ENCODE measurements at regions not wholly inside any gene's neighbourhood (a gene's known extent, or its start where the extent isn't known, plus 50 kb on each side); places are given as distances from the start of the nearest gene placed in this dataset.
A peak's percentile ranks its signal among the peaks of the same experiment; 100 is the strongest.

DNA sequence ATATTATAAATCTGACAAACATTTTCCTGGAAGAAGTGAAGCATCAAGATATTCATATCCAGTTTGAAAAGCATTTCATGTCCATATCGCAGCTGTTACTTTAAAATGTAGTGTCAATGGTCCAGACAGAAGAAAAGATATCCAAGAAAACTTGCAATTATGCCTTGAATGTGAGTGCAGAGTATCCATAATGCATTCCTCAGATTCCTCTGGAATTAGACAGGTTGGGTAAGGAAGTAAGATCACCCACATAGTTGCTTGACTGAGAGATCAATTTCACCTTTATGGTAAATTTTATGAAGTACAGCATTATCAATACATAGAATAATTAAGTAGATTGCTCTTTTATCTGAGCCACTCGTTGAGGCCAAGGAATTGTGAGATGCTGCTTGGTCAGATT, 327.0 kb upstream of the SLITRK5 start:
- DNase-seq (ENCODE audit: low spot score): no peak

DNA sequence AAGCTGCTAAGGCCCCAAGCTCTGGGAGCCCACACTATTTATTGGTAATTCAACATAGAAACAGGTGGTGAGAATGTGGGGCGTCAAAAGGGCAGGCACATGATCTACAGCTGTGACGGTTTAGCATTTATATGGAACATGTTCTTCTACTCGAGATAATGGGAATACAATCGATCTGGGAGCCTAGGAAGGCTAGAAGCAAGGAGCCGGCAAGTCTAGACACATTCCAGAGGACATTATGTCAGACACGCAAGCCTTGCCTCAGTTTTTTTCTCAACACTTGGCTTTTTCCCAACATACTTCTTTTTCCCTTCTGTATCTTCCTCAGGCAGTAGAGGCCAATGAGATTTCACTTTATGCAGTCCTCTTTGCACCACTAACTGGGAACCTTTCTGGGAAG, 315.7 kb upstream of the SLITRK5 start:
- DNase-seq (ENCODE audit: low spot score): no peak

DNA sequence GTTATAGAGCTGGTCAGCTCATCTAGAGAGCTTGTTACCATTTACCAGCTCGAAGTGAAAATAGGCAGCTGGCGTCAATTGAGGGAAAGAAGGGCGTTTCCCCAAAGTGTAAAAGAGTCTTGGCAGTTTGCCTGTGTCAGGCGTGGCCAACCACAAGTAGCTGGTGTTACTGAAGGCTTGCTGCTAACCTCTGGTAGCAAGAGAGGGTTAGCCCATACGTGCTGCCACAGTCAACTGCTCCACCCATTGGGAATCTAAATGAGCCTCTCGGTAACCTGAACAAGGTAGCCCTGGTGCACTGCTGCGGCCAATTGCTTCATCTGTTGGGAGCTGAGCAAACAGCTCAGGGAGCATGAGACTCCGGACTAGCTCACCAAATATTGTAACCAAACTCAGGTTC, 314.9 kb upstream of the SLITRK5 start:
- DNase-seq (ENCODE audit: low spot score): no peak

DNA sequence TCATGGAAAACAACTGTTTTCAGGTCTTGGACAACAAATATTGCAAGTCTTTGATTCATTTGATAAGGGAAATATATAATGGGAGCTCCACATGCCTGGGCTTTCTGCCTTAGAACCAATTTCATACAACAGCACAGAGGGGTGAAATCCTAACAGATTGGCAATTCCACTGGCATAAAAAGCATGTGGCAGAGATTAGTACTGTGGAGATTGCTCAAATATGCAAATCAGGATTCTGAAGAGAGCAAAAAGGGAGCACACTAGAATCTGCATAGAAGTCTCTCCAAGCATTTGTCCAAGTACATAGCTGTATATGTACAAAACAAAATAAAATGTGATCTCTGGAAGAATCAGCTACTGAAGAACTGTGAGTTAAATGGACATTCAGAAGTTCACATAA, 312.9 kb upstream of the SLITRK5 start:
- DNase-seq (ENCODE audit: low spot score): peak; percentile 21

DNA sequence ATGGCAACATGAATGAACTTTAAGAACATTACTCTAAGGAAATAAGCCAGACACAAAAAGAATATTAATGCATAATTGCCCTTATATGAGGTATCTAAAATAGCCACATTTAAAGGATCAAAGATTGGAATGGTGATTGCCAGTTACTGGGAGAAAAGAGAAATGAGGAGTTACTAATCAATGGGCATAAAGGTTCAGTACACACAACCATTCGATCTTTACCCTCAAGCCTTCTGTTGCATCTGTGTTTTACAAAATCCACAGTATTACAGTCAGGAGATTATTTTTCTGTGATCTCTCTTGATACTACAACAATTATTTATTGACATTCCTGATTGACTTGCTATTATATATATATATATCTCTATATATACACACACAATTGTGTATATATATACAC, 310.0 kb upstream of the SLITRK5 start:
- no peak for DNase-seq (ENCODE audit: low spot score)

DNA sequence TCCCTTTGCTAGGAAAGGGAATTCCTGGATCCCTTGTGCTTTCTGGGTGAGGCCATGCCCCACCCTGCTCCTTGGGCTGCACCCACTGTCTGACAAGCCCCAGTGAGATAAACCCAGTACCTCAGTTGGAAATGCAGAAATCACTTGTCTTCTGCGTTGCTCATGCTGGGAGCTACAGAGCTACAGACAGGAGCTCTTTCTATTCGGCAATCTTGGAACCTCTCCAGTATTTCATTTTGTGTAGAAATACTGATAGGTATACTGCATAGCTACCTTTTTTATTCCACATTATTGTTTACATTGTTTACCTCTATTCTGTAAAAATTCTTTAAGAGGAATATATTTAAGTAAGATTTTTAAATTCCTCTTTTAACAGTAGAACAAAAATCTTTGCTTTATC, 302.5 kb upstream of the SLITRK5 start:
- DNase-seq (ENCODE audit: low spot score): no peak

DNA sequence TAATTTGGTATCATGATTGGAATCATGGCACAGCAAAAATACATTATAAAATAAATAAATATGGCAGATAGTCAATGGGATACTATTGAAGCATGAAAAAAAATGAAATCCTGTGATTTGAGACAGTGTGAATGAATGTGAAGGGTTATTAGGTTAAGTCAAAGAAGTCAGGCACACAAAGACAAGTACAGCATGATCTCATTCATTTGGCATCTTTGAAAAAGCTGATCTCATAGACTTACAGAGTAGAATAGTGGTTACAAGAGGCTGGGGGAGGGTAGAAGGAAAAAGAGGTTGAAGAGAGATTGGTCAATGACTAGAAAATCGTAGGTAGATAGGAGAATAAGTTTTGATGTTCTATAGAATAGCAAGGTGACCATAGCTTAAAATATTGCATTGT, 295.1 kb upstream of the SLITRK5 start:
- DNase-seq (ENCODE audit: low spot score): no peak

DNA sequence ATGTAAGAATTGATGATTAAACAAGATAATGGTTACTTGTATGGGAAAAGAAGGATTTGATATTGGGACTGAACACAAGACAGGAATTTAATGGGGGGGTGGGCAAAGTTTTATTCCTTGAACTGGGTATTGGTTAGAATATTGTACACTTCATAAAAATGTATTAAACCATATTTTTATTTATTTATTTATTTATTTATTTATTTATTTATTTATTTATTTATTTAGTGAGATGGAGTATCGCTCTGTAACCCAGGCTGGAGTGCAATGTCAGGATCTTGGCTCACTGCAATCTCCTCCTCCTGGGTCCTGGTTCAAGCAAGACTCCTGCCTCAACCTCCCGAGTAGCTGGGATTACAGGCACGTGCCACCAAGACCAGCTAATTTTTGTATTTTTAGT, 287.1 kb upstream of the SLITRK5 start:
- DNase-seq (ENCODE audit: low spot score): no peak

DNA sequence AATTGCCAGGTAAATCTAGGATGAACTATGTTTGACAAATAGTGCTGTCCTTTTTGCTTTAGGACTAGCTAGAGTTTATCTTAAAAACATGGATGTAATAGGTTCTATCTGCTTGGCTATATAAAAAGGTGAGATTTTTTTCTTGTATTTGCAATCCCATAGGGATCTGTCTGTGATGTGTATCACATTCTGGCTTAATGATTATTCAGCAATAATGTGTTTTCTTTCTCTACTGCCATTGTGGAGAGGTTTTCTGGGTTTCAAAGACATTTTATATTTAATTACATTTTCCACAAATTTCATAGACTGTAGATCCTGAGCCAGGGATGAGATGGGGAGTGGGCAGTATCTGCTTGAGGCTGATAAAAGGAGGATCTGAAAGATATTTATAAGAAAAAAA, 277.8 kb upstream of the SLITRK5 start:
- no peak for DNase-seq (ENCODE audit: low spot score)

DNA sequence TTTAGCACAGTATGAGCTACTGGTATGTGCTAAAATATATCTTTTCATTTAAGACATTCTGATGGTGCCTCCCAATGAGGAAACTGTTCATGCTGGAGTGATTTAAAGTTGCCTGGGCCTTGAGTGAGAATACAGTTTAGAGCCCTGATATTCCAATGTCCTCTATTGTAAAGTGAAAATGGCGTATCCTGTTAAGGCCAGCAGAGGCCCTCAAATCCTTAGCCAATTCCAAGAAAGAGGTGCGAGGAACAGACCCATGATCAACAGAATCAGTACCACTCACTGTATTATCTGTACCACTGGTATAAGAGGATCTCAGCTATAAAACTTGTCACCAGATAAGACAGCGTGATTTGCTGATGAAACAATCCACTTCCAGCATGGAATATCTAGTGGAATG, 273.1 kb upstream of the SLITRK5 start:
- DNase-seq (ENCODE audit: low spot score): no peak

DNA sequence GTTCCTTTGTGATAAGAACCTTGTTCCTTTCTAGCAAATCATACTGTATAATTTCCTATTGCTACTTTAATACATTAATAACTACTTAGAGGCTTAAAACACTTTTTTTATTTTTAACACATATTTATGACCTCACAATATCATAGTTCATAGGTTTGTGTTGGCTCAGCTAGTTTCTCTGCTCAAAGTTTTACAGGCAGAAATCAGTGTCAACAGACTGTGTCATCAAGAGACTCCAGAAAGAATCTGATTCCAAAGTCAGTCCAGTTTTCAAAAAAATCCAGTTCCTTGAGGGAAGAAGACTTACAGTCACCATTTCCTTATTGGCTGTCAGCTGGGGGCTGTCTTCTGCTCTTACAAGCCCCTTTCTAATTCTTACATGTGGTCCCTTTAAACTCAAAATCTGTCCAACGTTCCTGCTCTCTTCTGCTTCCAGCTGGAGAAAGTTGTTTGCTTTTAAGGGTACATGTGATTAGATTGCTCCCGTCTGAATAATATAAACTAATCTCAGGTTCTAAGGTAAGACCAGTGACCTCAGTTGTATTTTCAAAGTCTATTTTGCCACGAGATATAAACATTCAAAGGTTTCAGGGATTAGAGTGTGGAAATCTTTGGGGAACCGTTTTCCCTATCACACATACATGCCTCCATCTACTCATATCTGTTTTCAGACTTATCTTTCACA, 267.3 kb upstream of the SLITRK5 start:
- no peak for DNase-seq (ENCODE audit: low spot score)

DNA sequence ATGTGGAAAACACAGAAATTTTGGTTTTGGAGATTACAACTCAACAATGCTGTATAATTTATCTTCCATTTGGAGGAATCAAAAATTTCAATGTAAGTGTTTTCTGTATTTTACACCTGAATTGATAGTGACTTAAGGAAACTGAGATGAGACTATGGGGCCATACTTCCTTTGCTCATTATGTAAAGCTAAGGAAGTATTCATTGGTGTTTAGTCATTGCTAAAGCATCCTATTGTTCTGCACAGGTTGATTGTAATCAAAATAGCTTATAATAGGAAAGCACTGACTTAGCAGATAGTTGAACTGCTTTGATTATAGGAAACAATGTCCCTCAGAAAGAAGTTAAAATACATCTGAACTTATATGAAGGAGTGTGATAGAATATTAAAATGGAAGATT, 244.4 kb upstream of the SLITRK5 start:
- no peak for DNase-seq (ENCODE audit: low spot score)

DNA sequence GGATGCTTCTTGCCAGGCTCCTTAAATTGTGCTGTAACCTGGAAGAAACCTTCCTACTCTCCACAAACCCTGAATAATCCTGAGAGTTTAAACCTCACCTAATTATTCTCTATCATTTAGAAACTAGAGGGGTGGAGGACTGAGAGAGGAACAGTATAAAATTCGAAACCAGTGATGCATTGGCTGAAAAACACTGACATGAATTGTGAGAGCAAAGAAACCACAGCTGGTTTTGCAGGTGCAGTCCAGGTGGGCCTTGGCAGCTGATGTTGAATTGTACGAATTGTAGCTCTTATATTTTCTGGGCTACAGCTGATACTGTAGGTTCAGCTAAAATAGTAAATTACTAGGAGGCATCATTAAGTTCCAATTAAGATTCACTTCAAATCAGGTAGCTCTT, 227.0 kb upstream of the SLITRK5 start:
- no peak for DNase-seq (ENCODE audit: low spot score)

DNA sequence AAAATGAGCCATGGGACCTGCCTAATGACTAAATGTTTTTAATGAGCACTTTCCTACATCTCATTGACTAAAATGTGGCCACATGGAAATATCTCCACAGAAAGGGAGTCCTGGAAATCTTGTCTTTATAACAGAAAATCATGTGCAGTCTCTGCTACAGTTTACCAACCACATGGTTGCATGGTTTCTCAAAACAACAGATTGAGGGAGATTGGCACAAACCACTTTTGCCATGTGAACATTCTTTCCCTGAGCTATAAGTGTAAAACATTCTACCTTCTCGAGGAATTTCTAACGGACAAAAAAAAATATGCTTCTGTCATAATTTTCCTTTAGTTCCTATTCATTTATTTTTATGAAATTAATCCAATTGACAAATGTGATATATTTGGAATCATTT, 218.9 kb upstream of the SLITRK5 start:
- no peak for DNase-seq (ENCODE audit: low spot score)

DNA sequence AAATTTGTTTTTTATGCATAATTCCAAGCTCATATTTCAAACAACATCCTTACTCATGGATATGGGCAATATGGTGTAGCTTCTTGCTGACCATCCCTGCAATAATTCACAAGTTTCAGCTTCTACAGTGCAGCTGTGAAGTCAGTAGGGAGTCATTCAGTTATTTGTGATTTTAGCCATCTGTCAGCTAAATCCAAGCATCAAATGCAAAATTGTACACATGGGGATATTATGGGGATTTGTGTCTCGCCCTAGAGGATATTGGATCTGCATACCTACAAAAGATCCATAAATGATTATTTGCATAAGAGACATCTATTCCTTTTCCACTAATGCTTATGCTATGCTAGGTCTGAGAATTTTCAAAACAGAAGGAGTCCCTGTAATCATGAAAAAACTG, 217.9 kb upstream of the SLITRK5 start:
- DNase-seq (ENCODE audit: low spot score): no peak

DNA sequence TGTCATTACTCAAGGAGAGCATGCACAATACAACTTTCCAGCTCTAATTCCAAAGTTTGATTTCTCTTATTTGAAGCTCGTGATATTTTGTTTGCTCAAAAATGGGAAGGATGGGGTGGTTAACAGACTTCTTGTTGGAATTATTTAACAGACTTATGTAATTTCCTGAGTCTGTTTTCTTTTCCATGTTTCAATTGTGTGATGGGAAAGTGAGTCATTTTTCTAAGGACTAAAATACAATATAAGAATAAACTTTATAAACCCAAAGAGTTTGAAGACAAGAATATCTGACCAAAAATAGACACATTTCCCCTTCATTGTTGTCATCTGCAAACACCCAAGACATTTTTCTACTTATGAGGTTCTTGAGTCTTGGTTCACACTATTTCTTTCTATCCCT, 211.8 kb upstream of the SLITRK5 start:
- DNase-seq (ENCODE audit: low spot score): no peak

DNA sequence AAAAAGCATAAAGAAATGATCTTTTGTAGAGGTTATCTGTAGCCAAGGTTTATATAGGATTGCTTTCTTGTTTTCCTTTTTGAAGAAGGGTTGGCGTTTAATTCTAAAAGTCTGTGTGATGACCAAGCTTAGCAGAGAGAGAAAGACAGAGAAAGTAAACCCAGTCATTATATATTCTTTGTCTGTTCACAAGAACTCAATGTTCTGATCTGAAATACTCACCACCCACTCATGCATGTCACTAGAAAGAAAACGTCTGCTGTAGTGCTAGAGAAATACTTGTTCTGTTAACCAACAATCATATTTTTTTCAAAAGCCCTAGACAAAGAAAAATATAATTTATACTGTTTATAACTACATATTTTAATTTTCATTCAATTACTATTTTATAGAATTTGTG, 173.7 kb upstream of the SLITRK5 start:
- peak; percentile 29 for DNase-seq (ENCODE audit: low spot score)

DNA sequence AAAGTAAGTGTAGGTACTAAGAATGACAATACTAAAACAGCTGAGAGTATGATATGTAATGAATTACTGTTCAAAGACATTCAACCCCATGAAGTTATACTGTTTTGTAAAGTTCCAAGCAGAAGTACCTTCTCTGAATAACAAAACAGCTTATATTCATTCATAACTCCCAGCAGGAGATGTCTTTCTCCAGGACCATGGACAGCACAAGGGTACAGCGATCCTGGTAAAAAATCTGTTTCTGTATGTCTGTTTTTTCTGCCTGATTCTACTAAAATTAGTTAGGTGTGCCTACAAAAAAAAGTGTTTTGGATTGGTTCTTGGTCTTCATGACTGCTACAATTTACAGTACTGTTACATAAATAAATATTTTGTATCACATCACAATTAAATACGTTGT, 172.5 kb upstream of the SLITRK5 start:
- DNase-seq (ENCODE audit: low spot score): no peak

DNA sequence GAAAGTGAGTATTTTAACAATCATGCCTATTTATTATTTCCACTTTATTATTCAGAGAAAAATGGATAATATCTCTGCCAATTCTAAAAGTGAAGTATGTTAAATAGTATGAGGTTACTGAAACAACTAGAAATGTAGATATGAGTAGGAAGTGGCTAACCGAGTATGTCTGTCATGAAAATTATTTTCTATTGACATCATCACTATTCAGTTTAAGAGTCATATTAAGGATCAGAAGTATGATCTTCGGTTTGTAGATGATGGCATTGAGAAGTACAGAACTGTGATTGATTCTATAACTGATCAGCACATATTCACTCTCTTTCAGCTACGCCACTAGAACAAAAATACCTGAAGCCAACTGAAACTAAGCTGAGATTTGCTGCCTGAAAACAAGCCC, 146.4 kb upstream of the SLITRK5 start:
- no peak for DNase-seq (ENCODE audit: low spot score)

DNA sequence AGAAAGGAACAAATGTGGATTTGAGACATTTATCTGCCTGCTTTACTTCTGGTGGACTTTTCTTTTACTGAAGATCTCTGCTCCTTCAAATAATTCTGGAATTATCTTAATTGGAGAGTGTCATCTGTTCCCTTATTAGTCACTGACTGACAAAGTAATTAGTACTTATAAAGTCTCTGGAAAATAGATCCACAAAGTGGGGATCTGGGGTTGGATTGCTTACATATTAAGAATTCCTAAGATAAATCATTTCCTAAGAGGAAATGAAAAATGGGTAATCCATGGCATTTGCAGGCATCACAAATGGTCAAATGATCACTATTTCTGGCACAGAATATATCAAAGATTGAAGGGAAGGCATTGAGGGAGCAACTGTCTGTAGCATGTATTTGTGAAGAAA, 137.4 kb upstream of the SLITRK5 start:
- DNase-seq (ENCODE audit: low spot score): no peak

DNA sequence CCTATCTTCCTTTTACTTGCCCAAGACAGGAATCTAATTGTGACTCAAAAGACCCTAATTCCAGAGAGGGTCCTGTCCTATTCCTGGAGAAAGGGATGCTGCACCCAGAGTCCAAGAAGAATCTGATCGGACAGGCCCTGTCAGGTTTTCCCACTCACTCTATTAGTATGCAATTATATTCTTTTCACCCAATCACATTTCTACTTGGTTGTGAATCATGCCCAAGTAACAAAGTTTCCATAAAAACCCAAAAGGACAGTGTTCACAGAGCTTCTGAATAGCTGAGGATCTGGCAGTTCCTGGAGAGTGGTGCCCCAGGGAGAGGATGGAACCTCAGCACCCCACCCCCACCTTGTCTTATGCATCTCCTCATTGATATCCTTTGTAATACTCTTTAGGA, 135.3 kb upstream of the SLITRK5 start:
- DNase-seq (ENCODE audit: low spot score): no peak

DNA sequence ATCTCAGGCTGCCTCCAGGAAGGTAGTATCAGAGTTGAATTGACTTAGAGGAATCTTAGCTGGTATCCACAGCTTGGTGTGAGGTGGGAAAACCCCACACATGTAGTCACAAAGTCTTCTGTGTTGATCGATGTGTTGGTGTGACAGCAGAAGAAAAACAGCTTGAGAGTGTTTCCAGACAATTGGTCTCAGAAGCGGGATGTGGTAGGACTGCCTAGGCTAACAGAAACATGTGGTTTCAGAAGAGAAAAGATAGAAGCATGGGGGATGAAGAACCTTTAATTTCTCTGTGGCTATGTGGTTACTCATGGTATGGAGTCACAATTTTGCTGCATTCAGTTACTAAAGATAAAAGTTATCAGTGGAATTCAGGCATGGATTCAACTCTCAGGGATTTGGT, 134.7 kb upstream of the SLITRK5 start:
- no peak for DNase-seq (ENCODE audit: low spot score)

DNA sequence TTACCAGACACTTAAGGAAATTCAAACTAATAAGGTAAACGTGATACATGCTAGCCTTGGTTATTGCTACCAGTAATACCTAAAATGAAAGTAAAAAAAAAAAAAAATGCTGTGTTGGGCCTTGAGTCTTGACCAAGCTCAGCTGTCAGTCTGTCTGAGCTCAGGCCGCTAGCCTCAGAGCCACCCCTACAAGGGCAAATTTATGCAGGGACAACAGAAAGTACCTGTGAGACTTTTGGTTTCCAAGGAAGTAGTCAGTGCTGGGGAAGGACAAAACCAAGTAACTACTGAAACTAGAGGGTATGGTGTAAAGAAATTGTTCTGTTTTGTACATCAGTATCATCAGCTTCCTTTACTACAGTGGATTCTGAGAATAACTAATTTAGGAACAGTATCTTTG, 134.3 kb upstream of the SLITRK5 start:
- DNase-seq (ENCODE audit: low spot score): no peak

DNA sequence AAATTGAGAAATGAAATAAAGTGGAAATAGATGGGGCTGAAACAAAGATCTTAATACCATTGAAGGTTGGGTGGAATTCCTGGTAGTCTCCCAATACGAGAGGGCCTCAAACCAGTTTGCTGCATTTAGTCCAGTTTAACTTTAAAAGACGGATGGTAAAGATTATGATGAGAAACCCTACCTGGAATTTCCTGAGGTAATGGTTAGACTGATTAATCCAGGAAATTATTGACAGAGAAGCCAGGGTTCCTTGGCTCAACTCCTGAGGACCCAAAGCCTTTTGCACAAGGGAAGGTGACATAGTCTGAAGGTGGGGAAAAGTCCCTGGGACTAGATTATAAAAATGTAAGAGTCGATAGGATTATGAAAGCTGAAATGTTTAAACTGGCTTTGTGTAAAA, 133.2 kb upstream of the SLITRK5 start:
- no peak for DNase-seq (ENCODE audit: low spot score)

All from Ammon's horn (tissue), 1 donor.